HG03442 (cell line): ENCODE measurements at regions not wholly inside any gene's neighbourhood (a gene's known extent, or its start where the extent isn't known, plus 50 kb on each side); places are given as distances from the start of the nearest gene placed in this dataset.
"Not testable (repeated sequence)": the region's sequence is repeated elsewhere in the genome, so short reads cannot be mapped to it uniquely, and the experiment has no call there.

Experiments
- ATAC-seq: cut with Tn5 transposase; IDR thresholded peaks from one replicate; pipeline ENCODE4 v1.9.1; 2021; ENCODE audit warnings: mild to moderate bottlenecking, moderate library complexity; ENCODE audit not compliant: unreplicated experiment

GRCh38 chr4:165813606-165814005 lies 59.4 kb upstream of the TLL1 start:
- ATAC-seq: no peak

DNA sequence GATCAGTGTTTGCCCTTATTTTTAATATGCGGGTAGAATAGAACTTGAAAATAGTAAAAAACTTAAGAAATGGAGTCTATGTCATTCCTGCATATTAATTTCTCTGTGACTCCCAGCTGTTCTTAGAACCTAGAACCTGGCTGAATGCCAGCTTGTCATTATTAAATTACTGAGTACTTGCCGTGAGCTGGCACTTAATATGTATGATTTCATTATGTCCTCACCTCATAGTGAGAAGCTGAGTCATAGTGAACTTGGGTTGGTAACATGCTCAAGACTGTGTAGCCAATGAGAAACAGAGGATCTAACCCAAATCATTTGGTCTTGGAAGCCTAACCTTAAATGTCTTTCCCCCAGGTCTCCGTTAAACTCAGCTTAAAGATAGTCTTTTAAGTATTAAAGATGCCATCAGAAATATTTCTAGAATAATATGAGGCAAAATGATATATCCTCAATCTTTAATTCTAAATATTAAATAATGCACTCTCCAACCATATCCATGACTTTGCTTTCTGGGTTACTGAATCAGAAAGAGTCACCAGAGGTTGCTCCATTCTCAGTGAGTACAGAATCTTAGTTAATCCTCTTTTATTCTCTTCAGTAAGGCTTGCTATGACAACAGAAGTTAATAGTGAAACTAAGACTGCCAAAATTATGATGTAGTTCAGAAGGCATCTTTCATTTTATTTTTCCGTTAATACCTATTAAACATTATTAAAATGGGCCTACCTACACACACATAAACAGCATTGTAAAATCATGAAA lies 58.6 kb upstream of the TLL1 start:
- no peak for ATAC-seq

- not testable (repeated sequence) for ATAC-seq
Measured at GRCh38 chr4:165819126-165819525, 53.9 kb upstream of the TLL1 start.
